ENCODE measurements at regions not wholly inside any gene's neighbourhood (a gene's known extent, or its start where the extent isn't known, plus 50 kb on each side); places are given as distances from the start of the nearest gene placed in this dataset.
"Not testable (repeated sequence)": the region's sequence is repeated elsewhere in the genome, so short reads cannot be mapped to it uniquely, and the experiment has no call there.

DNA sequence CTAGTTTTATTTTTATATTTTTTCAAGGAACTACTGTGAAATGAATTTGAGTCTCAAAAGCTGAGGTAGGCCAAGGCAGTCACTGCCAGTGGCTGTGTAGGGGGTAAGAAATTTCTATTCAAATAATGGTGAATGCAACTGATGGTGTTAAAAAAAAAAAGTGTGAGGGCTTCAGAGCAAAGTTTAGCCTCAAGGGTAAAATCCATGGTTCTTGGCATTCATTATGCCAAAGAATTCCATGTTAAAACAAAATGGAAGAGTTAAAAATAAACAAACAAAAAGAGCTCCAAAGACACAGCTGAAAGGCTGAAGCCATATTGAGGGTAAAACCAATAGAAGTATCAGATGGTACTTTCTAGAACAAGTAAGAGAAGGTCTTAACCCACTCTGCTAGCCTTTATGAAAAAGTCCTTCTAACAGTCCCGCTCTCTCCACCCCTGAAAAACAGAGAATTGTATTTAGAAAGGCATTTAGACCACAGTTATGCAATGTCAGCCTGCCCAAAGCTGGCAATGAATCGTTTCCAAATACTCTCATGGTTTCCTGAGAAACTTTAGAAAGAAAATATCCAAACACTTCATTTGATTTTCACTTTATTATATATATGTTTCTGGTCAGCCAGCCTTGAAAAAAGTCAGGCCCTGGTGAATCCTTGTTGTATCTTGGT is 158.4 kb upstream of the GMNC start:
- Histone ChIP-seq H3K4me3 (no peak overlapping the region), H3K27ac (no peak overlapping the region)
- DNase-seq (ENCODE audit: low spot score) = no peak
- TF ChIP-seq, protein P1, sequence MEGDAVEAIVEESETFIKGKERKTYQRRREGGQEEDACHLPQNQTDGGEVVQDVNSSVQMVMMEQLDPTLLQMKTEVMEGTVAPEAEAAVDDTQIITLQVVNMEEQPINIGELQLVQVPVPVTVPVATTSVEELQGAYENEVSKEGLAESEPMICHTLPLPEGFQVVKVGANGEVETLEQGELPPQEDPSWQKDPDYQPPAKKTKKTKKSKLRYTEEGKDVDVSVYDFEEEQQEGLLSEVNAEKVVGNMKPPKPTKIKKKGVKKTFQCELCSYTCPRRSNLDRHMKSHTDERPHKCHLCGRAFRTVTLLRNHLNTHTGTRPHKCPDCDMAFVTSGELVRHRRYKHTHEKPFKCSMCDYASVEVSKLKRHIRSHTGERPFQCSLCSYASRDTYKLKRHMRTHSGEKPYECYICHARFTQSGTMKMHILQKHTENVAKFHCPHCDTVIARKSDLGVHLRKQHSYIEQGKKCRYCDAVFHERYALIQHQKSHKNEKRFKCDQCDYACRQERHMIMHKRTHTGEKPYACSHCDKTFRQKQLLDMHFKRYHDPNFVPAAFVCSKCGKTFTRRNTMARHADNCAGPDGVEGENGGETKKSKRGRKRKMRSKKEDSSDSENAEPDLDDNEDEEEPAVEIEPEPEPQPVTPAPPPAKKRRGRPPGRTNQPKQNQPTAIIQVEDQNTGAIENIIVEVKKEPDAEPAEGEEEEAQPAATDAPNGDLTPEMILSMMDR (IDR thresholded peaks at IDR 0.05) = no peak

DNA sequence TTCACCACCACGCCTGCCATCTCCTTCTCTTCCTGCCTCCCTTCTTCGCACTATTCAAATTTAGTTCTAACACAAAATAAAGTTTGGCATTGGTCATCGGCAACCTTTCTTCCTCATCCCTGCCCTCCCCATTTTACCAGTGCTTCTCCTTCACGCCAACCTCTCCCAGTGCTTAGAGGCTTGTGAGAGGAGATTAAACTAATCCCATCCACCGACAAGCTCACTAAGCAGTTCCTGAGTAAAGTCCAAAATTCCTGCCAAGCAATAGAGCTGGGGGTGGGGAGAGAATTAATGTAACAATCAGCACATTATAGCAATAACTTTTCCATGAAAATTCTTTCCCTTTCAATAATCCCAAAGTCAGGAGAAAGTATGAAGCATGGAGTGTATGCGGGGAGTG is 157.4 kb upstream of the GMNC start:
- DNase-seq (ENCODE audit: low spot score) = no peak
- no peak overlapping the region for H3K27ac ChIP-seq
- TF ChIP-seq, protein P1 (IDR thresholded peaks at IDR 0.05) = no peak
- H3K4me3 ChIP-seq = no peak overlapping the region

DNA sequence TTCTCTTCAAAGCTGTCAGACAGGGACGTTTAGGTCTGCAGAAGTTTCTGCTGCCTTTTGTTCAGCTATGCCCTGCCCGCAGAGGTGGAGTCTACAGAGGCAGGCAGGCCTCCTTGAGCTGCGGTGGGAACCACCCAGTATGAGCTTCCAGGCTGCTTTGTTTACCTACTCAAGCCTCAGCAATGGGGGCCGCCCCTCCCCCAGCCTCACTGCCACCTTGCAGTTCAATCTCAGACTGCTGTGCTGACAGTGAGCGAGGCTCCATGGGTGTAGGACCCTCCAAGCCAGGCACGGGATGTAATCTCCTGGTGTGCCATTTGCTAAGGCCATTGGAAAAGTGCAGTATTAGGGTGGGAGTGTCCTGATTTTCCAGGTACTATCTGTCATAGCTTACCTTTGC is 153.5 kb upstream of the GMNC start:
- H3K4me3 ChIP-seq; H3K27ac ChIP-seq; DNase-seq (ENCODE audit: low spot score): not testable (repeated sequence)

DNA sequence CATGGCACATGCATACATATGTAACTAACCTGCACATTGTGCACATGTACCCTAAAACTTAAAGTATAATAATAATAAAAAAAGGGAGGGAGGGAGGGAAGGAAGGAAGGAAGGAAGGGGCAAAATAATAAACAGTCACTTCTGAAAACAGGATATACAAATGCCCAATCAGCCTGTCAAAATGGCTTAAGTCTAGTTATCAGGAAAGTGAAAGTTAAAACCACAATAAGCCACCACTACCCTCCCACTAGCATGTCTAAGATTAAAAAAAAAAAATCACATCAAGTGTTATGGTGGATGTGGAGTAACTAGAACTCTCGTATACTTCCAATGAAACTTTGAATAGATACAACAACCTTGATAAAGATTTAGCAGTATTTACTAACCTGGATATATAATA is 145.6 kb upstream of the GMNC start:
- no peak for DNase-seq (ENCODE audit: low spot score)
- no peak overlapping the region for H3K27ac ChIP-seq
- TF ChIP-seq, protein P1 (IDR thresholded peaks at IDR 0.05) = no peak
- H3K4me3 ChIP-seq = no peak overlapping the region

DNA sequence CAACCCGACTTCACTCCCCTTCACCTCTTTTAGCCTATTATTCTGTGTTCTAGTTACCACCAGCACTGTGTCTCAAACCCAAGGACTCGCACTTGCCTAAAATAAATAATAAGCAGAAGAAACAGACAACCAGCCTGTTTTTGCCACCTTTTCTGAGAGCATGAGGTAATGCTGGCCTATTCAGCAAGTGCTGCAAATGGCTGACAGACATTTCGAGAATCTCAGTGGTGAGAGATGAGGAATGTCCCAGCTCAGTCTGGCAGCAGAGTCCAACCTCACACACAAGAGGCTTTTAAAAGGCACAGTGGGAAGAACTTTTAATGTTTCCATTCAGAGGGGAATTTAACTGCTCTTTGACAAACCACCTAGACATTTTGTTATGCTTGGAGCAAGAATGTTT is 143.3 kb upstream of the GMNC start:
- TF ChIP-seq, protein P1 (IDR thresholded peaks at IDR 0.05) = no peak
- no peak for DNase-seq (ENCODE audit: low spot score)
- H3K4me3 ChIP-seq = no peak overlapping the region
- H3K27ac ChIP-seq = no peak overlapping the region

DNA sequence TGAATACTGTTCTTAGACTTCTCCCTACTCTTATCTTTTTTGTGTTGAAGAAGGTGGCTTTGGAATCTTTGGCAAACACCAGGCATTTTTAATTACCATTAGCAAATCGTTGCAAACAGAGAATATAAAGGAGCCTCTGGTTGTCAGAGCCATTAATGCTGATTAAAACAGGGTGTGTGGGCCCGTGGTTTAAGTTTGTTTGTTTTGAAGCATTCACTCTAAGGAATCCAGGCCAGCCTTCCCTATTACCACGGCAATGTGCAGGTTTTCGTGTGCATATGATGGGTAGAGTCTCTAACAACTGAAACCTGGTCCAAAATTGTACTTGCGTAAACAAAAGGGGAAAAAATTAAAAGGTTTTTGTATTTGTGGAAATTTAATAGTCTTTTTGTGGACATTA is 141.2 kb upstream of the GMNC start:
- TF ChIP-seq, protein P1 (IDR thresholded peaks at IDR 0.05) = no peak

DNA sequence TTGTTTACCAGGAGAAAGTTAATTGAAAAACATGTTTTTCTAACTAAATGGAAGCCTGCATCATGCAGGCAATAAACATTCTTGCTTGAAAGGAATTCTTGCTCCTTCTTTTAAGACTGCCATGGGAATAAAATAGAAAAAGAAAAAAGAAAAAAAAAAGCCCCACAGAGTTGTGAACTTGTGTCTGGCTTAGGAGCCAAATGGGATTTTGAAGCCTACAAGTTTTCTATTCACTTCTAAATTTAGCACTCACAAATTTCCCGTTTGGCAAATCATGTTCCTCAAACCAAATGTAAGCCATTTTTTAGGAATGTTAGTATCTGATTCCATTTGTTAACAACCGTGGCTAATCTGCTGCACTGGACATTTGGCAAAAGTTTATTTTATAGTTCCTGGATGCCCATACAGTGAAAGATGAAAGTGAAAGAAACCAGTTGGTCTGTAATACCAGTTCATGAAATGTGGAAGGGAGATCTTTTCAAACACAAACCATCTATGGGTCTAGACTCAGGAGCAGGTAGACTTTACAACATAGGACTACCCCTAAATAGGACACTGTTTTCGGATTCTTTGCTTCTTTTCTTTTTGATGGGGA is 133.8 kb upstream of the GMNC start:
- no peak overlapping the region for H3K4me3 ChIP-seq
- H3K27ac ChIP-seq = no peak overlapping the region
- TF ChIP-seq, protein P1 (IDR thresholded peaks at IDR 0.05) = no peak
- no peak for DNase-seq (ENCODE audit: low spot score)

More for the DNA sequence above, 141.2 kb upstream of the GMNC start:
- Histone ChIP-seq H3K27ac (no peak overlapping the region), H3K4me3 (no peak overlapping the region)
- no peak for DNase-seq (ENCODE audit: low spot score)

Data from coronary artery (tissue), 2 donors.